ENCODE measurements at regions not wholly inside any gene's neighbourhood (a gene's known extent, or its start where the extent isn't known, plus 50 kb on each side); places are given as distances from the start of the nearest gene placed in this dataset.
"Not testable (repeated sequence)": the region's sequence is repeated elsewhere in the genome, so short reads cannot be mapped to it uniquely, and the experiment has no call there.

GRCh38 chr4:164605791-164606190 lies 148.1 kb upstream of the SMIM31 start:
- TF ChIP-seq POLR2A, CTCF (IDR thresholded peaks at IDR 0.05): not testable (repeated sequence)

Data from body of pancreas (tissue), 4 donors.